Activated B cell treated with CpG ODN at 0.5 μM for 24 hours (primary cell): ENCODE measurements at regions not wholly inside any gene's neighbourhood (a gene's known extent, or its start where the extent isn't known, plus 50 kb on each side); places are given as distances from the start of the nearest gene placed in this dataset.
"Not testable (repeated sequence)": the region's sequence is repeated elsewhere in the genome, so short reads cannot be mapped to it uniquely, and the experiment has no call there.

Source experiments
- ATAC-seq: fragments of 200-7000 bp; cut with Tn5 transposase; one replicate; pipeline ENCODE4 v1.10.0; 2021; ENCODE audit warnings: low read depth, mild to moderate bottlenecking, moderate library complexity
- CTCF ChIA-PET: fragments of 350-600 bp; sonication (Branson Sonifier 250); formaldehyde crosslinking; loops from one replicate; lab custom pipeline; 2021; ENCODE audit warnings: antibody characterized with exemption; lab: Charles Lee
- POLR2A ChIA-PET: fragments of 350-600 bp; sonication (Branson Sonifier 250); formaldehyde crosslinking; loops from one replicate; lab custom pipeline; 2021; ENCODE audit warnings: antibody characterized with exemption; lab: Charles Lee
- DNase-seq: peaks from one replicate; pipeline ENCODE4 v3.0.0; 2022
- H3K27ac Mint-ChIP-seq: one replicate; pipeline ENCODE4 v1.8.0; 2020; ENCODE audit warnings: mixed read lengths
- H3K27me3 Mint-ChIP-seq: one replicate; pipeline ENCODE4 v1.8.0; 2021; ENCODE audit warnings: mixed read lengths
- H3K36me3 Mint-ChIP-seq: one replicate; pipeline ENCODE4 v1.8.0; 2021; ENCODE audit warnings: low read depth, mixed read lengths
- H3K4me1 Mint-ChIP-seq: one replicate; pipeline ENCODE4 v1.8.0; 2021; ENCODE audit warnings: mixed read lengths
- H3K4me3 Mint-ChIP-seq: one replicate; pipeline ENCODE4 v1.8.0; 2020; ENCODE audit warnings: mild to moderate bottlenecking, mixed read lengths
- H3K9me3 Mint-ChIP-seq: one replicate; pipeline ENCODE4 v1.8.0; 2020; ENCODE audit warnings: mixed read lengths
- CTCF ChIP-seq: fragments of 200-600 bp; IDR thresholded peaks from one replicate; pipeline ENCODE4 v1.8.0; 2022; ENCODE audit warnings: antibody characterized with exemption, mild to moderate bottlenecking
- intact Hi-C: fragments of 100-400 bp; cut with micrococcal nuclease; formaldehyde crosslinking; loops from one replicate; pipeline ENCODE4 v1.15.1; 2024

GRCh38 chr3:194871143-194871863, 185.6 kb downstream of the FAM43A start:
- intact Hi-C loops, result loop anchor here (2.0 to 10.0 kb wide), 2 partner anchors 185 to 233 kb away; no protein-coding TSS in a partner anchor
- CTCF ChIA-PET, result interaction anchor here (0.8 to 1.5 kb wide), 4 partner anchors 9 to 235 kb away, joined by 3 read pairs; no protein-coding TSS in a partner anchor

GRCh38 chr3:194871864-194872668, 186.4 kb downstream of the FAM43A start:
- TF ChIP-seq CTCF, result no peak
- Mint-ChIP-seq H3K27me3 (peaks cover 4% of the 10 kb centered on the region), H3K4me1 (peaks cover 19% of the 10 kb centered on the region), H3K27ac (peak overlapping the region; percentile 65), H3K9me3 (no peaks in the 10 kb centered on the region), H3K36me3 (no peaks in the 10 kb centered on the region), H3K4me3 (peak overlapping the region; percentile 62)
- intact Hi-C loops, result loop anchor here (2.0 to 10.0 kb wide), 2 partner anchors 185 to 233 kb away; no protein-coding TSS in a partner anchor
- ATAC-seq (peak; percentile 65), DNase-seq (no peak)
- ChIA-PET POLR2A (interaction anchor here (0.5 to 1.6 kb wide), 5 partner anchors 8 to 187 kb away, joined by 3 to 10 read pairs (median 4); partner anchors contain the start of gene FAM43A), CTCF (interaction anchor here (0.9 to 1.2 kb wide), 2 partner anchors 190 to 235 kb away, joined by 3 read pairs; no protein-coding TSS in a partner anchor)

More at GRCh38 chr3:194871143-194871863, 185.6 kb downstream of the FAM43A start:
- Mint-ChIP-seq H3K4me3 (peak overlapping the region; percentile 62), H3K4me1 (peaks cover 19% of the 10 kb centered on the region), H3K36me3 (no peaks in the 10 kb centered on the region), H3K27ac (peak overlapping the region; percentile 65), H3K9me3 (no peaks in the 10 kb centered on the region), H3K27me3 (peaks cover 4% of the 10 kb centered on the region)
- POLR2A ChIA-PET, result interaction anchor here (0.5 to 1.6 kb wide), 6 partner anchors 9 to 186 kb away, joined by 3 to 10 read pairs (median 4); partner anchors contain the start of gene FAM43A
- TF ChIP-seq CTCF, result no peak
- peak; percentile 91 for ATAC-seq
- DNase-seq, result peak; percentile 33

GRCh38 chr3:194872669-194872977, 186.9 kb downstream of the FAM43A start:
- POLR2A ChIA-PET, result no interaction called here
- no peak overlapping the region for H3K27ac Mint-ChIP-seq
- DNase-seq, result no peak

GRCh38 chr3:194873474-194873873, 187.8 kb downstream of the FAM43A start:
- not testable (repeated sequence) for H3K4me3 Mint-ChIP-seq, H3K27ac Mint-ChIP-seq, H3K36me3 Mint-ChIP-seq, DNase-seq, H3K9me3 Mint-ChIP-seq, H3K27me3 Mint-ChIP-seq, ATAC-seq
- peaks cover 19% of the 10 kb centered on the region for H3K4me1 Mint-ChIP-seq
- ChIA-PET POLR2A (interaction anchor here (1.0 kb wide), 1 partner anchor 186 kb away, joined by 3 read pairs; no protein-coding TSS in a partner anchor), CTCF (interaction anchor here (1.2 kb wide), 1 partner anchor 398 kb away, joined by 3 read pairs; the partner anchor contains the start of gene XXYLT1)
- intact Hi-C loops, result loop anchor here (10.0 kb wide), 1 partner anchor 231 kb away; no protein-coding TSS in a partner anchor

More at GRCh38 chr3:194872669-194872977, 186.9 kb downstream of the FAM43A start:
- no peak for TF ChIP-seq CTCF
- intact Hi-C loops, result loop anchor here (10.0 kb wide), 1 partner anchor 232 kb away; no protein-coding TSS in a partner anchor
- ATAC-seq, result no peak
- Mint-ChIP-seq H3K27me3 (peaks cover 9% of the 10 kb centered on the region), H3K9me3 (no peaks in the 10 kb centered on the region), H3K4me1 (peaks cover 19% of the 10 kb centered on the region), H3K36me3 (no peaks in the 10 kb centered on the region), H3K4me3 (no peak overlapping the region)
- CTCF ChIA-PET, result no interaction called here

GRCh38 chr3:194874206-194874605, 188.5 kb downstream of the FAM43A start:
- no peaks in the 10 kb centered on the region for H3K9me3 Mint-ChIP-seq
- no peak overlapping the region for H3K4me3 Mint-ChIP-seq
- ATAC-seq (no peak), DNase-seq (no peak)
- no peak for TF ChIP-seq CTCF
- ChIA-PET POLR2A (no interaction called here), CTCF (interaction anchor here (1.2 kb wide), 1 partner anchor 397 kb away, joined by 3 read pairs; the partner anchor contains the start of gene XXYLT1)
- H3K36me3 Mint-ChIP-seq, result no peaks in the 10 kb centered on the region
- no peak overlapping the region for H3K27ac Mint-ChIP-seq
- intact Hi-C loops, result loop anchor here (10.0 kb wide), 1 partner anchor 231 kb away; no protein-coding TSS in a partner anchor
- peaks cover 7% of the 10 kb centered on the region for H3K27me3 Mint-ChIP-seq
- H3K4me1 Mint-ChIP-seq, result peaks cover 22% of the 10 kb centered on the region
